Gastroesophageal sphincter (tissue), 4 donors: ENCODE measurements at regions not wholly inside any gene's neighbourhood (a gene's known extent, or its start where the extent isn't known, plus 50 kb on each side); places are given as distances from the start of the nearest gene placed in this dataset.

Experiments used
- ATAC-seq: fragments of 150-250 bp; one replicate; pipeline ENCODE4 v1.9.1; 2016; ENCODE audit warnings: mild to moderate bottlenecking, moderate library complexity
- H3K27ac ChIP-seq, 4 donors: fragments of 200-600 bp; sonication (generic) in 3 of 4; 1 replicate in 3 of 4; 2 replicates in 1 of 4; pipeline ENCODE4 v1.5.1; 2016 to 2019
- H3K27me3 ChIP-seq: fragments of 200-600 bp; sonication (generic); one replicate; pipeline ENCODE4 v1.5.1; 2019
- H3K36me3 ChIP-seq, 2 donors: fragments of 200-600 bp; sonication (generic); one replicate each; pipeline ENCODE4 v1.5.1; 2019; ENCODE audit warnings: control low read depth in 1 of 2
- H3K4me1 ChIP-seq, 3 donors: fragments of 200-600 bp; sonication (generic); 1 replicate in 2 of 3; 2 replicates in 1 of 3; pipeline ENCODE4 v1.5.1; 2016 to 2019; ENCODE audit warnings: control low read depth in 2 of 3
- H3K4me3 ChIP-seq, 2 donors: fragments of 200-600 bp; sonication (generic); one replicate each; pipeline ENCODE4 v1.5.1; 2019; ENCODE audit warnings: mild to moderate bottlenecking in 1 of 2, moderate library complexity in 1 of 2
- H3K9me3 ChIP-seq, 3 donors: fragments of 200-600 bp; sonication (generic); one replicate each; pipeline ENCODE4 v1.5.1; 2017 to 2019; ENCODE audit warnings: control low read depth in 2 of 3
- CTCF ChIP-seq, 4 experiments: fragments of 200-600 bp in 2 of 4; fragments of 450-650 bp in 2 of 4; sonication (generic) in 1 of 4; IDR thresholded peaks; one replicate each; pipeline ENCODE4 v1.5.1; 2017 to 2019; ENCODE audit warnings: antibody characterized with exemption in 4 of 4, mild to moderate bottlenecking in 2 of 4, moderate library complexity in 2 of 4
- EP300 ChIP-seq: sonication (generic); formaldehyde crosslinking; IDR thresholded peaks from one replicate; pipeline ENCODE4 v1.6.1; 2017; ENCODE audit warnings: antibody characterized with exemption, mild to moderate bottlenecking
- POLR2A ChIP-seq, 2 donors: fragments of 450-650 bp; IDR thresholded peaks; one replicate each; pipeline ENCODE4 v1.6.1; 2017; ENCODE audit warnings: antibody characterized with exemption in 2 of 2, mild to moderate bottlenecking in 2 of 2, moderate library complexity in 1 of 2
- POLR2AphosphoS5 ChIP-seq: sonication (generic); formaldehyde crosslinking; IDR thresholded peaks from one replicate; pipeline ENCODE4 v1.6.1; 2017; ENCODE audit warnings: antibody characterized with exemption
- WGBS, 2 donors: methylation state at CpG; one replicate each; pipeline ENCODE4 v1.1.5; 2018; ENCODE audit warnings: low coverage in 1 of 2; 5-methylcytosine and 5-hydroxymethylcytosine counted together

GRCh38 chr16:10333321-10334032, 52.4 kb upstream of the ATF7IP2 start:
- no peaks in the 10 kb centered on the region for H3K27me3 ChIP-seq
- H3K36me3 ChIP-seq, result no peaks in the 10 kb centered on the region
- no peaks in the 10 kb centered on the region for H3K4me1 ChIP-seq
- H3K9me3 ChIP-seq, result no peaks in the 10 kb centered on the region
- ATAC-seq, result no peak
- H3K27ac ChIP-seq, result no peak overlapping the region
- H3K4me3 ChIP-seq, result no peak overlapping the region
- TF ChIP-seq EP300 (no peak), POLR2AphosphoS5 (no peak), CTCF (IDR thresholded peaks at IDR 0.05) (no peak), POLR2A (IDR thresholded peaks at IDR 0.05) (no peak)
- WGBS, 2 donors, result 64 to 79% methylated on average over 2 to 6 of the region's 10 CpGs

GRCh38 chr16:10335681-10336080, 50.2 kb upstream of the ATF7IP2 start:
- H3K27me3 ChIP-seq, result no peaks in the 10 kb centered on the region
- WGBS, 2 donors, result 64 to 75% methylated on average over 6 to 10 of the region's 12 CpGs
- H3K9me3 ChIP-seq, result peaks cover 0 to 16% (median 0%) of the 10 kb centered on the region in 3 donors
- TF ChIP-seq POLR2A (IDR thresholded peaks at IDR 0.05), result no peak
- no peak for TF ChIP-seq EP300
- TF ChIP-seq CTCF (IDR thresholded peaks at IDR 0.05), result no peak
- no peaks in the 10 kb centered on the region for H3K36me3 ChIP-seq
- H3K4me3 ChIP-seq, result no peak overlapping the region
- ATAC-seq, result no peak
- no peaks in the 10 kb centered on the region for H3K4me1 ChIP-seq
- H3K27ac ChIP-seq, result no peak overlapping the region
